ENCODE measurements at regions not wholly inside any gene's neighbourhood (a gene's known extent, or its start where the extent isn't known, plus 50 kb on each side); places are given as distances from the start of the nearest gene placed in this dataset.

DNA sequence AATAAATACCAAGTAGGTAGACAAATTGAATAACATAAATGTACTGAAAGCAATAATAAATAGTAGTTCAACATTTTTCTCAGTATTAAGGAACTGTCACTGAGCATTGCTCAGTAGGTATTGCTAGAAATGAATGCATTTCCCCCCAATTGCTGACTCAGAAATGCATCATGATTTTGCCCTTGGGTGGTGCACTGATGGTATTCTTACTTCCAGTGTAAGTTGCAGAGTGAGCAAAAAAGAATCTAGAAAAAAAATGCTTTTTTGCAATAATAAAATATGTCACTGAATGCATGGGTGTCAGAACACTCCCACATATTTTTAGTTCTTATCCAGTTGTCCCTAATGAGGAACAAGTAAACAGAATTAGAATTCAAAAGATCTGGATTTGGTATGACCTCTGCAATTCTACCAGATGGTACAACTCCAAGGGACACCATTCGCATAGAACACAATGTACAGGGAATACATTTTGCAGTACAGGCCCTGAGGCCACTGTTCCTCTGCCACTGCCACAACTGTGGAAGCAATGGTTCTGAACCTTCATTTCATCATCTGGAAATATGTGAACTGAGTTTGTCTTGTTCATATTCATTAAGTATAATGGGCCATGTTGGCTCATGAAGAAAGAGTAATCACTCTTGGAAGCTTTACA lies 78.0 kb downstream of the ATP6V1G3 start:
- DNase-seq (ENCODE audit: low read depth), result no peak
- TF ChIP-seq, protein P1, sequence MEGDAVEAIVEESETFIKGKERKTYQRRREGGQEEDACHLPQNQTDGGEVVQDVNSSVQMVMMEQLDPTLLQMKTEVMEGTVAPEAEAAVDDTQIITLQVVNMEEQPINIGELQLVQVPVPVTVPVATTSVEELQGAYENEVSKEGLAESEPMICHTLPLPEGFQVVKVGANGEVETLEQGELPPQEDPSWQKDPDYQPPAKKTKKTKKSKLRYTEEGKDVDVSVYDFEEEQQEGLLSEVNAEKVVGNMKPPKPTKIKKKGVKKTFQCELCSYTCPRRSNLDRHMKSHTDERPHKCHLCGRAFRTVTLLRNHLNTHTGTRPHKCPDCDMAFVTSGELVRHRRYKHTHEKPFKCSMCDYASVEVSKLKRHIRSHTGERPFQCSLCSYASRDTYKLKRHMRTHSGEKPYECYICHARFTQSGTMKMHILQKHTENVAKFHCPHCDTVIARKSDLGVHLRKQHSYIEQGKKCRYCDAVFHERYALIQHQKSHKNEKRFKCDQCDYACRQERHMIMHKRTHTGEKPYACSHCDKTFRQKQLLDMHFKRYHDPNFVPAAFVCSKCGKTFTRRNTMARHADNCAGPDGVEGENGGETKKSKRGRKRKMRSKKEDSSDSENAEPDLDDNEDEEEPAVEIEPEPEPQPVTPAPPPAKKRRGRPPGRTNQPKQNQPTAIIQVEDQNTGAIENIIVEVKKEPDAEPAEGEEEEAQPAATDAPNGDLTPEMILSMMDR (IDR thresholded peaks at IDR 0.05; ENCODE audit: control insufficient read depth, insufficient read depth, low read depth, low read length, missing control alignments), result no peak
- H3K4me3 ChIP-seq (ENCODE audit: control insufficient read depth, low read depth, low read length), result no peak overlapping the region

DNA sequence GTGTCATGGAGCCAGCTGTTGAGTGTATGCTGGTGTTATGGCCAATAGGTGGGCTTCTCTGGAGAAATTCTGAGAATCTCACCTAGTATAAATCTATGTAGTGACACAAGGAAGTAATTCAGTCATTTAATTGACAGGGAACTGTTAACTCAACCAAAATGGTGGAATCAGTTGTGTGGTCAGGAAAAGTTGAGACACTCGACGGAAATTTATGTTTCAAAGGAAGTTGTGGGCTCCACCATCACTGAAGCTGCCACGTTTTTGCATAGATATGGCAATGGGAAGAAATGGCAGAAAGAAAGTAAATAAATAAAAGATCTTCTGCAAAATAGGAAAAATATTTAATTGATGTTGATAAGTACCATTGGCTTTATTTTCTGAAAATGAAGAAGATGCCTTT lies 84.5 kb downstream of the ATP6V1G3 start:
- no peak for DNase-seq (ENCODE audit: low read depth)
- TF ChIP-seq, protein P1 (IDR thresholded peaks at IDR 0.05; ENCODE audit: control insufficient read depth, insufficient read depth, low read depth, low read length, missing control alignments), result no peak
- no peak overlapping the region for H3K4me3 ChIP-seq (ENCODE audit: control insufficient read depth, low read depth, low read length)

DNA sequence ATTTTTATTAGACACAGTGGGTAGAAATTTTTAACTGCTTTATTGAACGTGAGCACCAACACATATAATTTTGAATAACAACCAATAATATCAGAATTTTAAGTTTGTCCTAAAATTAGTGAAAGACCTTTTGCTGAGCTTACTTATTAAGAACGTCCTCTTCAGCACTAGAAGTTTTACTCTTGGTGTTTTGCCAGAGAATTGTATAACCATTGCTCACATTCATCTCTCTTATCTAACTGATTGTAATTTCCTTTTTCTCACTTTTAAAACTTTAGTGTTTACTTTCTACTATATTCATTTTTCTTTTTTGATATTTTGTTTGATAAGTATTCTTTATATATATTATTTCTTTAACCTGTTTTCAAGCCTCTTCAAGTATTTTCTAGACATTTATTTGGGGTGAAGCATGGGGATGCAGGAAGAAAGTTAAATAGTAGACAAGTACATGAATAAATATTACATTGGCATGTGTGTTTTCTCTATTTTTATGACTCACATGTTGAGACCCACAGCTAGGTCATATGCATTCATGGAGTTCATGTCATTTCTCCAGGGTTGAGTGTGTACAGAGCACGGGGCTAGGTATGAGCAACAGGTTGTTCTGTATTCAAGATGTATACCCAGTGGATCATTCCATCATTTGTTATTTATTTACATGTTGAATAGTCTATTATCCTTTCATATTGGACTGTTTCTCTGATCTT lies 90.6 kb downstream of the ATP6V1G3 start:
- TF ChIP-seq, protein P1 (IDR thresholded peaks at IDR 0.05; ENCODE audit: control insufficient read depth, insufficient read depth, low read depth, low read length, missing control alignments), result no peak
- H3K4me3 ChIP-seq (ENCODE audit: control insufficient read depth, low read depth, low read length), result no peak overlapping the region
- DNase-seq (ENCODE audit: low read depth), result no peak

DNA sequence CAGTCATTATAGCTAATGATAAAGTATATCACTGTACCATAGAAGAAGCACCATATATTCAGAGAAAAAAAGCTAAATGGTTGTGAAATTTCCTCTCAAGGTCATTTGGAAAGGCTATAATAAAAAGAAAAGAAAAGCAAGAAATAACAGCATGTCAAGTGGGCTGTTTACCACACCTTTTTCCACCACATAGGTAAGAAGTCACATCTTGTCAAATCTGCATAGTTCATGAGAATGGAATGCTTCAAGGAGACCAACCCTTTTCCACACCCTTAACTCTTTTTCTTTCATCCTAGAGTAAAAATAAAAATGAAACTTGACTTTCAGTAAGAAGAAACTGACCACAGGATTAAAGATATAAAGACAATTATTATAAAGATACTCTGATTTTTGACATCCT lies 91.2 kb downstream of the ATP6V1G3 start:
- H3K4me3 ChIP-seq (ENCODE audit: control insufficient read depth, low read depth, low read length), result no peak overlapping the region
- TF ChIP-seq, protein P1 (IDR thresholded peaks at IDR 0.05; ENCODE audit: control insufficient read depth, insufficient read depth, low read depth, low read length, missing control alignments), result no peak
- no peak for DNase-seq (ENCODE audit: low read depth)

DNA sequence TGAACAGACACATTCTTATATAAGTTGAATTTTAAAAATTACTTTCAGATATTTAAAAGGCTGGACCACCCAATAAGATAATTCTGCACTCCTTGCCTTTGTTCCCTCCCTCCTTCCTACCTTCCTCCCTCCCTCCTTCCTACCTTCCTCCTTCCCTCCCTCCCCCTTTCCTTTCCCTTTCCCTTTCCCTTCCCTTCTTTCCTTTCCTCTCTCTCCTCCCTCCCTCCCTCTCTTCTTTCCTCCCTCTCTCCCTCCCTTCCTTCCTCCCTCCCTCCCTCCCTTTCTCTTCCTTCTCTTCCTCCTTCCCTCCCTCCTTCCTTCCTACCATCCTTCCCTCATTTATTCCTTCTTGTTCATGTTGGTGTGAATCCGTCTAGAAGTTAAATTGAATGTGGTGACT lies 93.0 kb downstream of the ATP6V1G3 start:
- TF ChIP-seq, protein P1 (IDR thresholded peaks at IDR 0.05; ENCODE audit: control insufficient read depth, insufficient read depth, low read depth, low read length, missing control alignments), result no peak
- H3K4me3 ChIP-seq (ENCODE audit: control insufficient read depth, low read depth, low read length), result no peak overlapping the region
- DNase-seq (ENCODE audit: low read depth), result no peak

DNA sequence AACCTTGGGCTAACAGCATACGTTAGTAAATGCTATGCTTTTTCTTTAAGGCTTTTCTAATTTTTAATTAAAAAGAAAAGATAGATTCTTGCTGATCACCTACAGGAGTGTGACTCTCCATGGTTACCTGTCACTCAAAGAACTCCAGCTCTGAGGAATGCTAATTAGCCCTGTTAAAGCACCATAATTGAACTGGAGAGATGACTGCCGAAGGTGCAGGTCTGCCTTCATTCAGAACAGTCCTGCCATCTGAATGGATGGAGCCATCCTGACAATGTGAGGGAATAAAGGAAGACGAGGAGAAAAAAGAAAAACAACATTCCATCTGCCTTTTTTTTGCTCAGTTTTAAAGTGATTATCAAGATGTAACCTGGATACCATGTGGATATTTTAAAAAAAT lies 94.6 kb downstream of the ATP6V1G3 start:
- H3K4me3 ChIP-seq (ENCODE audit: control insufficient read depth, low read depth, low read length), result no peak overlapping the region
- no peak for DNase-seq (ENCODE audit: low read depth)
- TF ChIP-seq, protein P1 (IDR thresholded peaks at IDR 0.05; ENCODE audit: control insufficient read depth, insufficient read depth, low read depth, low read length, missing control alignments), result no peak

Data from AG09309 (cell line).